ENCODE measurements at regions not wholly inside any gene's neighbourhood (a gene's known extent, or its start where the extent isn't known, plus 50 kb on each side); places are given as distances from the start of the nearest gene placed in this dataset.

GRCh38 chr20:43831481-43832065 lies 83.1 kb upstream of the TOX2 start:
- peaks cover 4% of the 10 kb centered on the region; the same call in 1 of the 2 replicates for H3K27me3 ChIP-seq (ENCODE audit: insufficient read depth, low read length)
- no peak overlapping the region for H2AFZ ChIP-seq (ENCODE audit: low read length)
- H3K79me2 ChIP-seq (ENCODE audit: insufficient read depth, low read length), result no peaks in the 10 kb centered on the region
- H3K27ac ChIP-seq (ENCODE audit: low read depth, low read length, poor library complexity, severe bottlenecking), result no peak overlapping the region
- no peaks in the 10 kb centered on the region for H4K20me1 ChIP-seq (ENCODE audit: insufficient read depth, low read length)
- H3K4me1 ChIP-seq (ENCODE audit: insufficient read depth, low read length, severe bottlenecking), result no peaks in the 10 kb centered on the region
- no peaks in the 10 kb centered on the region; the same call in 1 of the 2 replicates for H3K36me3 ChIP-seq (ENCODE audit: insufficient read depth, low read length)
- no peaks in the 10 kb centered on the region for H3K9me2 ChIP-seq (ENCODE audit: low read depth, low read length)
- H3K4me3 ChIP-seq (ENCODE audit: low read depth, low read length, poor library complexity, severe bottlenecking), result no peak overlapping the region
- no peaks in the 10 kb centered on the region for H3F3A ChIP-seq (ENCODE audit: insufficient read depth, low read length)
- TF ChIP-seq CTCF (IDR thresholded peaks at IDR 0.05; ENCODE audit: low read length) (no peak), EZH2 (IDR thresholded peaks at IDR 0.05; ENCODE audit: borderline replicate concordance, low read length) (no peak)
- H3K9me3 ChIP-seq (ENCODE audit: low read length), result peaks cover 6% of the 10 kb centered on the region; the same call in 1 of the 2 replicates
- no peak overlapping the region for H3K4me2 ChIP-seq (ENCODE audit: low read length)
- no peak overlapping the region for H3K9ac ChIP-seq (ENCODE audit: low read length)

GRCh38 chr20:43830883-43831282 lies 83.8 kb upstream of the TOX2 start:
- Histone ChIP-seq H2AFZ (ENCODE audit: low read length) (no peak overlapping the region), H3K4me1 (ENCODE audit: insufficient read depth, low read length, severe bottlenecking) (peaks cover 5% of the 10 kb centered on the region), H3K27me3 (ENCODE audit: insufficient read depth, low read length) (peaks cover 4% of the 10 kb centered on the region; the same call in 1 of the 2 replicates), H3K9ac (ENCODE audit: low read length) (no peak overlapping the region), H3K79me2 (ENCODE audit: insufficient read depth, low read length) (no peaks in the 10 kb centered on the region), H3K27ac (ENCODE audit: low read depth, low read length, poor library complexity, severe bottlenecking) (no peak overlapping the region), H3K36me3 (ENCODE audit: insufficient read depth, low read length) (no peaks in the 10 kb centered on the region; the same call in 1 of the 2 replicates), H3K4me3 (ENCODE audit: low read depth, low read length, poor library complexity, severe bottlenecking) (no peak overlapping the region), H4K20me1 (ENCODE audit: insufficient read depth, low read length) (no peaks in the 10 kb centered on the region), H3K9me2 (ENCODE audit: low read depth, low read length) (no peaks in the 10 kb centered on the region), H3K9me3 (ENCODE audit: low read length) (peaks cover 12% of the 10 kb centered on the region), H3F3A (ENCODE audit: insufficient read depth, low read length) (no peaks in the 10 kb centered on the region), H3K4me2 (ENCODE audit: low read length) (no peak overlapping the region)
- TF ChIP-seq CTCF (IDR thresholded peaks at IDR 0.05; ENCODE audit: low read length), result no peak
- TF ChIP-seq EZH2 (IDR thresholded peaks at IDR 0.05; ENCODE audit: borderline replicate concordance, low read length), result no peak

- no peaks in the 10 kb centered on the region for H3K9me2 ChIP-seq (ENCODE audit: low read depth, low read length)
- peaks cover 4% of the 10 kb centered on the region; the same call in 1 of the 2 replicates for H3K27me3 ChIP-seq (ENCODE audit: insufficient read depth, low read length)
- no peak overlapping the region for H3K4me2 ChIP-seq (ENCODE audit: low read length)
- H3K36me3 ChIP-seq (ENCODE audit: insufficient read depth, low read length), result no peaks in the 10 kb centered on the region; the same call in 1 of the 2 replicates
- no peak overlapping the region for H2AFZ ChIP-seq (ENCODE audit: low read length)
- H3F3A ChIP-seq (ENCODE audit: insufficient read depth, low read length), result no peaks in the 10 kb centered on the region
- no peak overlapping the region for H3K9ac ChIP-seq (ENCODE audit: low read length)
- H3K79me2 ChIP-seq (ENCODE audit: insufficient read depth, low read length), result no peaks in the 10 kb centered on the region
- H3K4me1 ChIP-seq (ENCODE audit: insufficient read depth, low read length, severe bottlenecking), result peaks cover 12% of the 10 kb centered on the region
- H3K4me3 ChIP-seq (ENCODE audit: low read depth, low read length, poor library complexity, severe bottlenecking), result no peak overlapping the region
- no peak overlapping the region for H3K27ac ChIP-seq (ENCODE audit: low read depth, low read length, poor library complexity, severe bottlenecking)
- no peak for TF ChIP-seq EZH2 (IDR thresholded peaks at IDR 0.05; ENCODE audit: borderline replicate concordance, low read length)
- TF ChIP-seq CTCF (IDR thresholded peaks at IDR 0.05; ENCODE audit: low read length), result no peak
- H4K20me1 ChIP-seq (ENCODE audit: insufficient read depth, low read length), result no peaks in the 10 kb centered on the region
- peaks cover 14% of the 10 kb centered on the region for H3K9me3 ChIP-seq (ENCODE audit: low read length)
These were observed 84.5 kb upstream of the TOX2 start for GRCh38 chr20:43829951-43830690.
